DMS153 treated with DMSO at 0.1 percent for 48 hours (cell line): ENCODE measurements at regions not wholly inside any gene's neighbourhood (a gene's known extent, or its start where the extent isn't known, plus 50 kb on each side); places are given as distances from the start of the nearest gene placed in this dataset.
"Not testable (repeated sequence)": the region's sequence is repeated elsewhere in the genome, so short reads cannot be mapped to it uniquely, and the experiment has no call there.

Source experiments
- DNase-seq: peaks from one replicate; lab custom pipeline; 2025; ENCODE audit not compliant: unreplicated experiment; lab: John Stamatoyannopoulos, UW

- DNase-seq, result no peak
Measured at GRCh38 chr18:2192562-2192961, 378.7 kb downstream of the METTL4 start.

GRCh38 chr18:2197946-2198345 is 373.4 kb downstream of the METTL4 start:
- no peak for DNase-seq

GRCh38 chr18:2199060-2199459 is 372.2 kb downstream of the METTL4 start:
- no peak for DNase-seq

GRCh38 chr18:2201036-2201600 is 370.2 kb downstream of the METTL4 start:
- no peak for DNase-seq

- DNase-seq, result no peak
Measured at GRCh38 chr18:2204736-2205135, 366.6 kb downstream of the METTL4 start.

- DNase-seq, result no peak
Measured at GRCh38 chr18:2207294-2207693, 364.0 kb downstream of the METTL4 start.

- no peak for DNase-seq
Measured at GRCh38 chr18:2212598-2213205, 358.6 kb downstream of the METTL4 start.

GRCh38 chr18:2213905-2214304 is 357.4 kb downstream of the METTL4 start:
- no peak for DNase-seq

- DNase-seq, result no peak
Measured at GRCh38 chr18:2217356-2217755, 353.9 kb downstream of the METTL4 start.

GRCh38 chr18:2218101-2218500 is 353.2 kb downstream of the METTL4 start:
- no peak for DNase-seq

GRCh38 chr18:2219706-2220105 is 351.6 kb downstream of the METTL4 start:
- no peak for DNase-seq

- no peak for DNase-seq
Measured at GRCh38 chr18:2222270-2223185, 348.8 kb downstream of the METTL4 start.

GRCh38 chr18:2223449-2223848 is 347.9 kb downstream of the METTL4 start:
- DNase-seq, result no peak

GRCh38 chr18:2223849-2224248 is 347.5 kb downstream of the METTL4 start:
- DNase-seq, result no peak

- DNase-seq, result no peak
Measured at GRCh38 chr18:2236232-2236631, 335.1 kb downstream of the METTL4 start.

- DNase-seq, result no peak
Measured at GRCh38 chr18:2237706-2238105, 333.6 kb downstream of the METTL4 start.

GRCh38 chr18:2240311-2240705 is 331.0 kb downstream of the METTL4 start:
- DNase-seq, result no peak

GRCh38 chr18:2244641-2245040 is 326.7 kb downstream of the METTL4 start:
- no peak for DNase-seq

GRCh38 chr18:2247101-2247500 is 324.2 kb downstream of the METTL4 start:
- not testable (repeated sequence) for DNase-seq

- DNase-seq, result no peak
Measured at GRCh38 chr18:2254977-2255376, 316.3 kb downstream of the METTL4 start.

- DNase-seq, result no peak
Measured at GRCh38 chr18:2256577-2256976, 314.7 kb downstream of the METTL4 start.

- no peak for DNase-seq
Measured at GRCh38 chr18:2258954-2259353, 312.4 kb downstream of the METTL4 start.
